Tibial nerve (tissue), 4 donors: ENCODE measurements at regions not wholly inside any gene's neighbourhood (a gene's known extent, or its start where the extent isn't known, plus 50 kb on each side); places are given as distances from the start of the nearest gene placed in this dataset.

ENCODE experiments used
- EP300 ChIP-seq, 2 donors: sonication (generic); formaldehyde crosslinking; IDR thresholded peaks; one replicate each; pipeline ENCODE4 v1.6.1; 2017; ENCODE audit warnings: antibody characterized with exemption in 2 of 2, mild to moderate bottlenecking in 1 of 2
- POLR2A ChIP-seq, 2 donors: fragments of 450-650 bp; IDR thresholded peaks; one replicate each; pipeline ENCODE4 v1.6.1; 2017; ENCODE audit warnings: antibody characterized with exemption in 2 of 2, mild to moderate bottlenecking in 2 of 2, moderate library complexity in 2 of 2
- TF ChIP-seq, protein P1 (sequence below), 5 experiments: fragments of 200-600 bp in 3 of 5; fragments of 450-650 bp in 2 of 5; sonication (generic) in 3 of 5; IDR thresholded peaks; one replicate each; pipeline ENCODE4 v1.5.1; 2016 to 2019; ENCODE audit warnings: antibody characterized with exemption in 5 of 5, mild to moderate bottlenecking in 3 of 5, moderate library complexity in 2 of 5

DNA sequence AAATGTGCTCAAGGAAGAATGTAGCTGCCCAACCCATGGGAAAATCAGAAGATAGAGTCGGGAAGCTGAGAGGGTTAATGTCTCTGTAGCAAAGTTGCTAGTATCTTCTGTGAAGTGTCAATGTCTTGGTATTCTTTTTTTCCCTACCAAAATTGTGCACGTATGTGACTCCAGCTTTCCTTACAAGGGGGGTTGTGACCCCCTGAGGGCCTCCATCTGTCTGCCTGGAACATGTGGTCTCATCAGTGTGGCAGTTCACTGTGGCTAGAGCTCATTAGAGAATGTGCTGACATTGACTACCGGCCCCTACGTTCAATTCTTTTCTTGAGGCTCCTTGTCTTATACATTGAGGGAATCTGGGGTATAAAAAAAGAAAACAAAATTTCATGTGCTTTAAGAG, 725.2 kb upstream of the CELF2 start:
- TF ChIP-seq, protein P1, sequence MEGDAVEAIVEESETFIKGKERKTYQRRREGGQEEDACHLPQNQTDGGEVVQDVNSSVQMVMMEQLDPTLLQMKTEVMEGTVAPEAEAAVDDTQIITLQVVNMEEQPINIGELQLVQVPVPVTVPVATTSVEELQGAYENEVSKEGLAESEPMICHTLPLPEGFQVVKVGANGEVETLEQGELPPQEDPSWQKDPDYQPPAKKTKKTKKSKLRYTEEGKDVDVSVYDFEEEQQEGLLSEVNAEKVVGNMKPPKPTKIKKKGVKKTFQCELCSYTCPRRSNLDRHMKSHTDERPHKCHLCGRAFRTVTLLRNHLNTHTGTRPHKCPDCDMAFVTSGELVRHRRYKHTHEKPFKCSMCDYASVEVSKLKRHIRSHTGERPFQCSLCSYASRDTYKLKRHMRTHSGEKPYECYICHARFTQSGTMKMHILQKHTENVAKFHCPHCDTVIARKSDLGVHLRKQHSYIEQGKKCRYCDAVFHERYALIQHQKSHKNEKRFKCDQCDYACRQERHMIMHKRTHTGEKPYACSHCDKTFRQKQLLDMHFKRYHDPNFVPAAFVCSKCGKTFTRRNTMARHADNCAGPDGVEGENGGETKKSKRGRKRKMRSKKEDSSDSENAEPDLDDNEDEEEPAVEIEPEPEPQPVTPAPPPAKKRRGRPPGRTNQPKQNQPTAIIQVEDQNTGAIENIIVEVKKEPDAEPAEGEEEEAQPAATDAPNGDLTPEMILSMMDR (IDR thresholded peaks at IDR 0.05) = no peak
- TF ChIP-seq EP300 (IDR thresholded peaks at IDR 0.05) = no peak
- no peak for TF ChIP-seq POLR2A (IDR thresholded peaks at IDR 0.05)
